GM10248 (cell line): ENCODE measurements at regions not wholly inside any gene's neighbourhood (a gene's known extent, or its start where the extent isn't known, plus 50 kb on each side); places are given as distances from the start of the nearest gene placed in this dataset.

Experiments used
- CTCF ChIA-PET: fragments of 300-600 bp; sonication (Branson Sonifier 250); formaldehyde crosslinking; extraction: SDS; loops from one replicate; lab custom pipeline; 2021; ENCODE audit warnings: antibody characterized with exemption; lab: Yijun Ruan, JAX
- POLR2A ChIA-PET: fragments of 350-650 bp; sonication (Branson Sonifier 250); formaldehyde crosslinking; extraction: SDS; loops from one replicate; lab custom pipeline; 2020; ENCODE audit warnings: antibody characterized with exemption; lab: Yijun Ruan, JAX
- DNase-seq: peaks from one replicate; pipeline ENCODE4 v3.0.0; 2012; ENCODE audit errors: extremely low spot score
- CTCF ChIP-seq: IDR thresholded peaks from 2 replicates; pipeline ENCODE4 v1.5.1; 2012; ENCODE audit warnings: mild to moderate bottlenecking, low read depth; ENCODE audit errors: extremely low read depth, missing control alignments, control extremely low read depth

GRCh38 chr20:11320033-11320432 lies 597.7 kb upstream of the BTBD3 start:
- ChIA-PET POLR2A (no interaction called here), CTCF (interaction anchor here (2.4 kb wide), 1 partner anchor 10 kb away, joined by 5 read pairs; no protein-coding TSS in a partner anchor)
- no peak for TF ChIP-seq CTCF
- DNase-seq = no peak

- no peak for DNase-seq
- ChIA-PET POLR2A (no interaction called here), CTCF (no interaction called here)
- no peak for TF ChIP-seq CTCF
Measured at GRCh38 chr20:11323816-11324215, 593.9 kb upstream of the BTBD3 start.

- TF ChIP-seq CTCF = no peak
- ChIA-PET CTCF (no interaction called here), POLR2A (no interaction called here)
- no peak for DNase-seq
Measured at GRCh38 chr20:11324990-11325389, 592.7 kb upstream of the BTBD3 start.

- ChIA-PET POLR2A (no interaction called here), CTCF (interaction anchor here (1.2 to 1.7 kb wide), 3 partner anchors 13 to 27 kb away, joined by 3 to 5 read pairs (median 3); no protein-coding TSS in a partner anchor)
- TF ChIP-seq CTCF = no peak
- DNase-seq = no peak
Measured at GRCh38 chr20:11328839-11329238, 588.9 kb upstream of the BTBD3 start.

GRCh38 chr20:11329271-11329670 lies 588.4 kb upstream of the BTBD3 start:
- no peak for TF ChIP-seq CTCF
- ChIA-PET CTCF (interaction anchor here (1.0 to 1.7 kb wide), 4 partner anchors 10 to 40 kb away, joined by 3 to 5 read pairs (median 3); no protein-coding TSS in a partner anchor), POLR2A (no interaction called here)
- no peak for DNase-seq

- no peak for TF ChIP-seq CTCF
- no peak for DNase-seq
- POLR2A ChIA-PET = no interaction called here
- CTCF ChIA-PET = no interaction called here
Measured at GRCh38 chr20:11331096-11331495, 586.6 kb upstream of the BTBD3 start.
